Mesenchymal stem cell (in vitro differentiated cells and primary cell): ENCODE measurements at regions not wholly inside any gene's neighbourhood (a gene's known extent, or its start where the extent isn't known, plus 50 kb on each side); places are given as distances from the start of the nearest gene placed in this dataset.
"Not testable (repeated sequence)": the region's sequence is repeated elsewhere in the genome, so short reads cannot be mapped to it uniquely, and the experiment has no call there.

ENCODE experiments used
- DNase-seq: peaks from one replicate; pipeline ENCODE4 v3.0.0-alpha.2; 2013
- H2AFZ ChIP-seq: one replicate; pipeline ENCODE4 v1.6.1; 2013; ENCODE audit warnings: low read depth, mild to moderate bottlenecking, control low read depth, inconsistent platforms, low read length, moderate library complexity
- H2AK5ac ChIP-seq: 2 replicates; pipeline ENCODE4 v1.6.1; 2013; ENCODE audit warnings: low read length, moderate library complexity, mild to moderate bottlenecking, inconsistent platforms; ENCODE audit not compliant: severe bottlenecking
- H2BK120ac ChIP-seq: one replicate; pipeline ENCODE4 v1.6.1; 2013; ENCODE audit warnings: low read depth, mild to moderate bottlenecking, inconsistent platforms, low read length, moderate library complexity
- H2BK12ac ChIP-seq, 2 experiments: one replicate each; pipeline ENCODE4 v1.6.1; 2013; ENCODE audit warnings: inconsistent platforms in 2 of 2, low read length in 2 of 2, mild to moderate bottlenecking in 2 of 2, moderate library complexity in 2 of 2, control low read depth in 1 of 2
- H2BK15ac ChIP-seq: one replicate; pipeline ENCODE4 v1.6.1; 2013; ENCODE audit warnings: mild to moderate bottlenecking, low read depth, inconsistent platforms; ENCODE audit not compliant: poor library complexity, severe bottlenecking
- H2BK5ac ChIP-seq: 2 replicates; pipeline ENCODE4 v1.6.1; 2013; ENCODE audit warnings: low read depth, mild to moderate bottlenecking, low read length, control low read depth, inconsistent platforms; ENCODE audit not compliant: poor library complexity, severe bottlenecking
- H3K14ac ChIP-seq, 2 experiments: one replicate each; pipeline ENCODE4 v1.6.1; 2013; ENCODE audit warnings: inconsistent platforms in 2 of 2, low read length in 2 of 2, control low read depth in 1 of 2, mild to moderate bottlenecking in 1 of 2, moderate library complexity in 1 of 2
- H3K18ac ChIP-seq, 2 experiments: one replicate each; pipeline ENCODE4 v1.6.1; 2013; ENCODE audit warnings: inconsistent platforms in 2 of 2, low read length in 2 of 2, control low read depth in 1 of 2, low read depth in 1 of 2, mild to moderate bottlenecking in 1 of 2
- H3K23ac ChIP-seq, 2 experiments: one replicate each; pipeline ENCODE4 v1.6.1; 2013; ENCODE audit warnings: inconsistent platforms in 2 of 2, low read length in 2 of 2, mild to moderate bottlenecking in 2 of 2, moderate library complexity in 2 of 2, control low read depth in 1 of 2
- H3K27ac ChIP-seq: 2 replicates; pipeline ENCODE4 v1.5.1; 2013; ENCODE audit warnings: mild to moderate bottlenecking, moderate library complexity, low read length, control low read depth, inconsistent platforms; ENCODE audit not compliant: poor library complexity, severe bottlenecking
- H3K27me3 ChIP-seq, 2 experiments: 2 replicates each; pipeline versions ENCODE4 v1.6.1 to v1.7.0; 2013; ENCODE audit warnings: low read length in 2 of 2, mild to moderate bottlenecking in 2 of 2, moderate library complexity in 2 of 2, control low read depth in 1 of 2, inconsistent platforms in 1 of 2; ENCODE audit not compliant: control insufficient read depth in 1 of 2, insufficient read depth in 1 of 2
- H3K36me3 ChIP-seq, 2 experiments: 2 replicates each; pipeline versions ENCODE4 v1.6.1 to v1.7.0; 2013; ENCODE audit warnings: low read length in 2 of 2, control low read depth in 1 of 2, inconsistent platforms in 1 of 2, low read depth in 1 of 2, mild to moderate bottlenecking in 1 of 2; ENCODE audit not compliant: insufficient read depth in 2 of 2, control insufficient read depth in 1 of 2
- H3K4ac ChIP-seq, 2 experiments: one replicate each; pipeline ENCODE4 v1.6.1; 2013; ENCODE audit warnings: inconsistent platforms in 2 of 2, low read length in 2 of 2, mild to moderate bottlenecking in 2 of 2, moderate library complexity in 2 of 2, control low read depth in 1 of 2, low read depth in 1 of 2
- H3K4me1 ChIP-seq: 2 replicates; pipeline ENCODE4 v1.6.1; 2013; ENCODE audit warnings: low read depth, low read length, control low read depth; ENCODE audit not compliant: control insufficient read depth, insufficient read depth
- H3K4me2 ChIP-seq: 2 replicates; pipeline ENCODE4 v1.6.1; 2013; ENCODE audit warnings: low read length, mild to moderate bottlenecking, inconsistent platforms; ENCODE audit not compliant: poor library complexity, severe bottlenecking
- H3K4me3 ChIP-seq, 2 experiments: 2 replicates each; pipeline versions ENCODE4 v1.5.1 to v1.7.0; 2013; ENCODE audit warnings: low read length in 2 of 2, mild to moderate bottlenecking in 2 of 2, control low read depth in 1 of 2, low read depth in 1 of 2; ENCODE audit not compliant: insufficient read depth in 1 of 2
- H3K79me1 ChIP-seq: replicated peaks from 2 replicates; pipeline ENCODE4 v1.6.1; 2013; ENCODE audit warnings: mild to moderate bottlenecking, control low read depth, low read length, inconsistent platforms; ENCODE audit not compliant: poor library complexity, severe bottlenecking
- H3K9ac ChIP-seq: 2 replicates; pipeline ENCODE4 v1.7.0; 2013; ENCODE audit warnings: mild to moderate bottlenecking, low read length, moderate library complexity
- H3K9me3 ChIP-seq: 2 replicates; pipeline ENCODE4 v1.7.0; 2013; ENCODE audit warnings: mild to moderate bottlenecking, low read length; ENCODE audit not compliant: control insufficient read depth
- H4K8ac ChIP-seq: one replicate; pipeline ENCODE4 v1.6.1; 2013; ENCODE audit warnings: inconsistent platforms, mild to moderate bottlenecking, low read length, moderate library complexity
- H4K91ac ChIP-seq: one replicate; pipeline ENCODE4 v1.6.1; 2013; ENCODE audit warnings: mild to moderate bottlenecking, low read length, inconsistent platforms
- WGBS: methylation state at CpG from one replicate; pipeline ENCODE4 v1.1.7; 2013; ENCODE audit warnings: mixed read lengths; 5-methylcytosine and 5-hydroxymethylcytosine counted together

- Histone ChIP-seq H3K79me1 (peaks cover 31% of the 10 kb centered on the region), H3K36me3 (peaks cover 46 to 51% of the 10 kb centered on the region in 2 experiments), H3K9me3 (no peaks in the 10 kb centered on the region), H2BK15ac (no peak overlapping the region), H2BK120ac (no peak overlapping the region), H3K4me2 (no peak overlapping the region), H3K9ac (no peak overlapping the region), H3K27me3 (no peaks in the 10 kb centered on the region), H2BK12ac (no peak overlapping the region), H2BK5ac (no peak overlapping the region), H3K27ac (no peak overlapping the region), H3K14ac (no peak overlapping the region), H2AK5ac (no peak overlapping the region), H2AFZ (no peak overlapping the region), H3K4me1 (peaks cover 5% of the 10 kb centered on the region), H4K8ac (no peak overlapping the region), H3K4ac (no peak overlapping the region), H3K23ac (no peak overlapping the region), H4K91ac (no peak overlapping the region), H3K4me3 (no peak overlapping the region), H3K18ac (no peak overlapping the region)
- WGBS, result 84% methylated on average over 8 of the region's 8 CpGs
- DNase-seq, result no peak
Observed at GRCh38 chr7:66558201-66558641, 70.5 kb upstream of the KCTD7 start.

DNA sequence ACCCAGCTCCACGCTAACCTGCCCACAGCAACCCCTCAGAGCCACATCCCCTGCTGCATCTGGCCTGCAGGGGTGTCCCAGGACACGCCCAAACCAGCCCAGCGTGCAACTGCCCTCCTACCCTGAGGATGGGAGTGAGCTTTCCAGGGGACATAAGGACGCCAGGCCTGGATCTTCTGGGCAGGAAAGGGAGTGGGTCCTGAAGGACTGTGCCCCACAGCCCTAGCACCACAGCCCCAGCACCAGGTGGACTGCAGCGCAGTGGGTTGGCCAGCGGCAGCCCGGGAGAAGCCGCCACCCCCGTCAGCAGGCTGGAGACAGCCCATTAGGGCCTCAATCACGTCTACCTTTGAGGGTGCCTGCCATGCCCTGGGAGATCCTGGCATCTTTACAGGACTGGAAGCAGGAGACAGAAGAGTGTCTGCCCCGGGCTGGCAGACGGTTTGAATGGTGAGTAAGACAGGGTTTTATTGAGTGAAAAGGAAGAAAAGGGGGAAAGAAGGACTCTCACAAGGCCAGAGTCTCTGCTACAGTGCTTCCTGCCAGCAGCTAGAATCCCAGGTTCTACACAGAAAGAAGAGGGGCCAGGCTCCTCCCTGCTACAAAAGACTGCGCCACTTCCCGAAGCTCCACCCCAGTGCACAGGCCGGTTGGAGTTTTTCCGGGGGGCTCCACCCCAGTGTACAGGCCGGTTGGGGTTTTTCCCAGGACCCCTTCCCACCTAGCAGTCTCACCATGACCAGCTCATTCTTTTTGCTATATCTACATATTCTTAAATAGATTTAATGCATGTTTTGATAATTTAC, 69.8 kb upstream of the KCTD7 start:
- H3K23ac ChIP-seq, result no peak overlapping the region
- H2AK5ac ChIP-seq, result no peak overlapping the region
- H2BK5ac ChIP-seq, result no peak overlapping the region
- H2AFZ ChIP-seq, result no peak overlapping the region
- H3K4me2 ChIP-seq, result no peak overlapping the region
- H3K4me3 ChIP-seq, result no peak overlapping the region
- no peak overlapping the region for H3K14ac ChIP-seq
- no peak overlapping the region for H3K9ac ChIP-seq
- H3K4me1 ChIP-seq, result peaks cover 5% of the 10 kb centered on the region
- no peak overlapping the region for H3K18ac ChIP-seq
- DNase-seq, result no peak
- WGBS, result 87% methylated on average over 17 of the region's 17 CpGs
- H3K36me3 ChIP-seq, result peaks cover 43 to 51% of the 10 kb centered on the region in 2 experiments
- H2BK12ac ChIP-seq, result no peak overlapping the region
- H4K91ac ChIP-seq, result no peak overlapping the region
- H3K27ac ChIP-seq, result no peak overlapping the region
- no peak overlapping the region for H3K4ac ChIP-seq
- H3K9me3 ChIP-seq, result no peaks in the 10 kb centered on the region
- no peak overlapping the region for H2BK15ac ChIP-seq
- no peak overlapping the region for H2BK120ac ChIP-seq
- H4K8ac ChIP-seq, result no peak overlapping the region
- no peaks in the 10 kb centered on the region for H3K27me3 ChIP-seq
- peaks cover 31% of the 10 kb centered on the region for H3K79me1 ChIP-seq

DNA sequence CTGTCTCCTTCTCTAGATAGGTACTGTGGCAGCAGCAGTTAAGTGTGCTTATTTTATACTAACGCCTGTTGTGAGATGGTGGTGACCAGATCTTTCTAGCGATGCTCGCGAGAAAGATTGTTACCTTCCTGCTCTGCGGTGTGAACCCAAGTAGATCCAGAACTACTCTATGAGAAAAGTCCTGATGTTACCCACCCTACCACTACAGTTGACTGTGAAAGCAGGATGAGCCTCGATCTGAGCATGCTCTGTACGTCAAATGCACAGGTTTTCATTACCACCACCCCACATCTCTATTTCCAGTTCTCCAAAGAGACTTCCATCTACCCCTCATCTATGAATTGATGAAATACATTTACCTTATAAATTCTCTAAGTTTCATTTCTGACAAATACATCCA, 64.6 kb upstream of the KCTD7 start:
- H3K23ac ChIP-seq, result no peak overlapping the region
- H3K4me3 ChIP-seq, result no peak overlapping the region
- no peak overlapping the region for H2BK120ac ChIP-seq
- H3K27ac ChIP-seq, result no peak overlapping the region
- 95% methylated on average over 7 of the region's 7 CpGs for WGBS
- no peak overlapping the region for H2BK5ac ChIP-seq
- H3K9me3 ChIP-seq, result no peaks in the 10 kb centered on the region
- no peak overlapping the region for H3K4me2 ChIP-seq
- no peak overlapping the region for H3K18ac ChIP-seq
- H3K9ac ChIP-seq, result no peak overlapping the region
- no peaks in the 10 kb centered on the region for H3K4me1 ChIP-seq
- peaks cover 14% of the 10 kb centered on the region for H3K79me1 ChIP-seq
- no peak overlapping the region for H3K4ac ChIP-seq
- no peaks in the 10 kb centered on the region for H3K27me3 ChIP-seq
- H4K91ac ChIP-seq, result no peak overlapping the region
- no peak overlapping the region for H2BK15ac ChIP-seq
- H3K14ac ChIP-seq, result no peak overlapping the region
- DNase-seq, result no peak
- no peak overlapping the region for H2AK5ac ChIP-seq
- H3K36me3 ChIP-seq, result peaks cover 17 to 63% of the 10 kb centered on the region in 2 experiments
- no peak overlapping the region for H4K8ac ChIP-seq
- no peak overlapping the region for H2BK12ac ChIP-seq
- H2AFZ ChIP-seq, result no peak overlapping the region

- not testable (repeated sequence) for H3K4me3 ChIP-seq, H2BK120ac ChIP-seq, H3K18ac ChIP-seq, H4K8ac ChIP-seq, H3K4ac ChIP-seq, H3K27me3 ChIP-seq, H2BK15ac ChIP-seq, H2AK5ac ChIP-seq, DNase-seq, H3K14ac ChIP-seq, H4K91ac ChIP-seq, H3K27ac ChIP-seq, H3K4me1 ChIP-seq, H3K23ac ChIP-seq, H2BK12ac ChIP-seq, H3K9ac ChIP-seq, H2AFZ ChIP-seq, H2BK5ac ChIP-seq, H3K9me3 ChIP-seq, H3K4me2 ChIP-seq
- Histone ChIP-seq H3K79me1 (peaks cover 10% of the 10 kb centered on the region), H3K36me3 (peaks cover 16 to 83% of the 10 kb centered on the region in 2 experiments)
- no CpG with 5 or more reads among the region's 1 CpG for WGBS
Observed at GRCh38 chr7:66570179-66570578, 58.5 kb upstream of the KCTD7 start.
